Left lung (tissue), 4 donors: ENCODE measurements at regions not wholly inside any gene's neighbourhood (a gene's known extent, or its start where the extent isn't known, plus 50 kb on each side); places are given as distances from the start of the nearest gene placed in this dataset.
"Not testable (repeated sequence)": the region's sequence is repeated elsewhere in the genome, so short reads cannot be mapped to it uniquely, and the experiment has no call there.

Experiments
- ATAC-seq: fragments of 200-7000 bp; cut with Tn5 transposase; one replicate; pipeline ENCODE4 v1.9.1; 2020; ENCODE audit warnings: moderate library complexity
- DNase-seq, 4 donors: peaks; one replicate each; pipeline ENCODE4 v3.0.0-alpha.2; 2013 to 2020
- H3K27ac ChIP-seq, 2 donors: fragments of 200-600 bp; sonication (generic) in 1 of 2; one replicate each; pipeline versions ENCODE4 v1.5.0 to v1.8.0; 2020 to 2021
- H3K27me3 ChIP-seq, 2 donors: fragments of 200-600 bp; sonication (generic) in 1 of 2; one replicate each; pipeline versions ENCODE4 v1.5.0 to v1.8.0; 2020 to 2021
- H3K36me3 ChIP-seq, 2 donors: fragments of 200-600 bp; sonication (generic) in 1 of 2; one replicate each; pipeline versions ENCODE4 v1.5.0 to v1.8.0; 2020 to 2021
- H3K4me1 ChIP-seq, 2 donors: fragments of 200-600 bp; one replicate each; pipeline ENCODE4 v1.8.0; 2021
- H3K4me3 ChIP-seq, 2 donors: fragments of 200-600 bp; sonication (generic) in 1 of 2; one replicate each; pipeline versions ENCODE4 v1.5.0 to v1.8.0; 2020 to 2021; ENCODE audit warnings: mild to moderate bottlenecking in 1 of 2
- H3K9me3 ChIP-seq, 2 donors: fragments of 200-600 bp; sonication (generic) in 1 of 2; one replicate each; pipeline versions ENCODE4 v1.5.0 to v1.8.0; 2020 to 2021
- intact Hi-C, 2 donors: fragments of 100-400 bp; cut with DNase I; formaldehyde crosslinking; loops; one replicate each; pipeline versions ENCODE4 v1.11.2 to v1.14.2; 2022
- TF ChIP-seq, protein P1 (sequence below), 2 donors: fragments of 200-600 bp; sonication (generic) in 1 of 2; IDR thresholded peaks; one replicate each; pipeline versions ENCODE4 v1.5.0 to v1.8.0; 2021; ENCODE audit warnings: antibody characterized with exemption in 2 of 2
- donor health status: DM: no; HTN: yes; CAD: no.
- donor health status: DM: no; HTN: no; CAD: no.

DNA sequence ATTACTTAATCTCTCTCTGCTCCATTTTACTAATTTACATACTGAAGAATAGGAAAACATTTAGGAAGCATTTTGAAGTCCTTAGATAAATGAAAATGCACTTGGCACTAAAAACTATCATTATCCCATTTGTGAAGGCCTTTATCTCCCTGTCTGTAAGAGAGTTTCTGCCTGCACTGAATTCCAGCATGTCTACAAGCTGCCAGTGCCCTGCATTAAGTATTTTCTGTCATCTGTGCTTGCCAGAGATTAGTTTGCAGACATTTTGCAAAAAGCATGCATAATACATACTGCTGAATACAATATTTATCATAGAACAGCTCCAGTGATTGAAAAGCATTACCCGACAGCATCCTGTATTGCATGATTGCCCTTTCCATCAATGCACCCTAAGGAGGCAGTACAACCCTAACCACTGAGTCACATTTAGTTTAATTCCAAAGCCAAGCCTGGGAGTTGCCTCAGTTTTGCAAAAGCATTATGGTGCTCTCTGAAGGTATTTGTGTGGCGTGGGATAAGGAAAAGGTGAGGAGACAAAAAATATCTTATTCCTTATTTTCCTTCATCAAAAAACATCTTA lies 280.2 kb upstream of the TOM1L1 start:
- peaks cover 0 to 10% of the 10 kb centered on the region in 2 donors for H3K9me3 ChIP-seq
- H3K27ac ChIP-seq: no peak overlapping the region
- TF ChIP-seq, protein P1, sequence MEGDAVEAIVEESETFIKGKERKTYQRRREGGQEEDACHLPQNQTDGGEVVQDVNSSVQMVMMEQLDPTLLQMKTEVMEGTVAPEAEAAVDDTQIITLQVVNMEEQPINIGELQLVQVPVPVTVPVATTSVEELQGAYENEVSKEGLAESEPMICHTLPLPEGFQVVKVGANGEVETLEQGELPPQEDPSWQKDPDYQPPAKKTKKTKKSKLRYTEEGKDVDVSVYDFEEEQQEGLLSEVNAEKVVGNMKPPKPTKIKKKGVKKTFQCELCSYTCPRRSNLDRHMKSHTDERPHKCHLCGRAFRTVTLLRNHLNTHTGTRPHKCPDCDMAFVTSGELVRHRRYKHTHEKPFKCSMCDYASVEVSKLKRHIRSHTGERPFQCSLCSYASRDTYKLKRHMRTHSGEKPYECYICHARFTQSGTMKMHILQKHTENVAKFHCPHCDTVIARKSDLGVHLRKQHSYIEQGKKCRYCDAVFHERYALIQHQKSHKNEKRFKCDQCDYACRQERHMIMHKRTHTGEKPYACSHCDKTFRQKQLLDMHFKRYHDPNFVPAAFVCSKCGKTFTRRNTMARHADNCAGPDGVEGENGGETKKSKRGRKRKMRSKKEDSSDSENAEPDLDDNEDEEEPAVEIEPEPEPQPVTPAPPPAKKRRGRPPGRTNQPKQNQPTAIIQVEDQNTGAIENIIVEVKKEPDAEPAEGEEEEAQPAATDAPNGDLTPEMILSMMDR (IDR thresholded peaks at IDR 0.05): no peak
- H3K4me3 ChIP-seq: no peak overlapping the region
- H3K27me3 ChIP-seq: no peaks in the 10 kb centered on the region
- no peak for ATAC-seq
- intact Hi-C loops: no loop called here
- no peaks in the 10 kb centered on the region for H3K36me3 ChIP-seq
- no peak for DNase-seq
- H3K4me1 ChIP-seq: no peaks in the 10 kb centered on the region

DNA sequence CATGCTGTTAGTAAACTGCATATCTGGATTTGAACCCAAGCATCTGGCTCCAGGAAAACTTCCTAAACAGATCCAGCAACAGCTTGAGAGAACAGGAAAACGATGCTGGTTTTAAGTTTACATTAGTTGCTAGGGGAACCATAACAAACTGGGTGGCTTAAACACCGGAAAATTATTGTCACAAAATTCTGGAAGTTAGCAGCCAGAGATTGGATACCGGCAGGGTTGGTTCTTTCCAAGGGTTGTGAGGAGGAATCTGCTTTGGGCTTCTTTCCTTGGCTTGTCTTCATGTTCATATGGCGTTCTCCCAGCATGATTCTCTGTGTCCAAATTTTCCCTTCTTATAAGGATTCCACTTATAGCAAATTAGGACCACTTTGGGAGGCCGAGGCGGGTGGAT lies 276.9 kb upstream of the TOM1L1 start:
- H3K36me3 ChIP-seq: no peaks in the 10 kb centered on the region
- intact Hi-C loops: no loop called here
- no peaks in the 10 kb centered on the region for H3K4me1 ChIP-seq
- peak in 1 of 4 donors; percentile 16 for DNase-seq
- no peak overlapping the region for H3K27ac ChIP-seq
- TF ChIP-seq, protein P1 (IDR thresholded peaks at IDR 0.05): no peak
- no peaks in the 10 kb centered on the region for H3K27me3 ChIP-seq
- no peak for ATAC-seq
- H3K4me3 ChIP-seq: no peak overlapping the region
- H3K9me3 ChIP-seq: no peaks in the 10 kb centered on the region

DNA sequence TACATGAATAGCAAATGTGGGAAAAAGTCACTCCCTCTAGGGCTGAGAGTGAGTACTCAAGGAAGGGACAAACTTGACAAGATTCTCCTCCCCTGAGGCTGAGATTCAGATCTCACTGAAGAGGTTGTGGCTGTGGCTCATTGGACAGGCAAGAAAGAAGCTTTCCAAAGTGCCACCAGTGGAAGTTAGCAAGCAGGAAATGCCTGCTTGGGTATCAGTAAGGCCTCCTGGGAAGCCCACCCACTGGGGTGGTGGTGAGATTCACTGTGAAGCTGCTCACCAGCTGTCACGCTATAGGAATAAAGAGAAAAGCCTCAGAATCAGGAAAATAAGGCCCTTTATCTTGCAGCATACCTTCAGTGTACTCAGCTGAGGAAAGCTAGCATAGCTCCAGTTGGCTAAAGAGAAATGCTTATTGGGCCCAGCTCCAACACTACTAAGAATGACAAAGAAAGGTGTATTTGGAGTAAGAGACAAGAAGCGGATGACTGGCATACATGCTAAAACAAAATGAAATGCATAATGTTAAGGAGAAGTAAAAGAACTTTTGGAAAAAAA lies 274.4 kb upstream of the TOM1L1 start:
- H3K27me3 ChIP-seq: no peaks in the 10 kb centered on the region
- H3K9me3 ChIP-seq: no peaks in the 10 kb centered on the region
- DNase-seq (no peak), ATAC-seq (no peak)
- H3K27ac ChIP-seq: no peak overlapping the region
- no peak overlapping the region for H3K4me3 ChIP-seq
- intact Hi-C loops: no loop called here
- TF ChIP-seq, protein P1 (IDR thresholded peaks at IDR 0.05): no peak
- no peaks in the 10 kb centered on the region for H3K36me3 ChIP-seq
- H3K4me1 ChIP-seq: no peaks in the 10 kb centered on the region

DNA sequence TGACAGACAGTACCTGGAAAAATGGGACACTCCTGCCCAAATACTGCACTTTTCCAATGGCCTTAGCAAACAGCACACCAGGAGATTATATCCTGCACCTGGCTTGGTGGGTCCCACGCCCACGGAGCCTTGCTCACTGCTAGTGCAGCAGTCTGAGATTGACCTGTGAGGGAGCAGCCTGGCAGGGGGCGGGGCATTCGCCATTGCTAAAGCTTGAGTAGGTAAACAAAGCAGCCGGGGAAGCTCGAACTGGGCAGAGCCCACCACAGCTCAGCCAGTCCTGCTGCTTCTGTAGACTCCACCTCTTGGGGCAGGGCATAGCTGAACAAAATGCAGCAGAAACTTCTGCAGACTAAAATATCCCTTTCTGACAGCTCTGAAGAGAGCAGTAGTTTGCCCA lies 261.2 kb upstream of the TOM1L1 start:
- H3K9me3 ChIP-seq: peaks cover 0 to 28% of the 10 kb centered on the region in 2 donors
- ATAC-seq, intact Hi-C loops, H3K27me3 ChIP-seq, DNase-seq, H3K4me1 ChIP-seq, H3K4me3 ChIP-seq, H3K36me3 ChIP-seq, H3K27ac ChIP-seq: not testable (repeated sequence)

DNA sequence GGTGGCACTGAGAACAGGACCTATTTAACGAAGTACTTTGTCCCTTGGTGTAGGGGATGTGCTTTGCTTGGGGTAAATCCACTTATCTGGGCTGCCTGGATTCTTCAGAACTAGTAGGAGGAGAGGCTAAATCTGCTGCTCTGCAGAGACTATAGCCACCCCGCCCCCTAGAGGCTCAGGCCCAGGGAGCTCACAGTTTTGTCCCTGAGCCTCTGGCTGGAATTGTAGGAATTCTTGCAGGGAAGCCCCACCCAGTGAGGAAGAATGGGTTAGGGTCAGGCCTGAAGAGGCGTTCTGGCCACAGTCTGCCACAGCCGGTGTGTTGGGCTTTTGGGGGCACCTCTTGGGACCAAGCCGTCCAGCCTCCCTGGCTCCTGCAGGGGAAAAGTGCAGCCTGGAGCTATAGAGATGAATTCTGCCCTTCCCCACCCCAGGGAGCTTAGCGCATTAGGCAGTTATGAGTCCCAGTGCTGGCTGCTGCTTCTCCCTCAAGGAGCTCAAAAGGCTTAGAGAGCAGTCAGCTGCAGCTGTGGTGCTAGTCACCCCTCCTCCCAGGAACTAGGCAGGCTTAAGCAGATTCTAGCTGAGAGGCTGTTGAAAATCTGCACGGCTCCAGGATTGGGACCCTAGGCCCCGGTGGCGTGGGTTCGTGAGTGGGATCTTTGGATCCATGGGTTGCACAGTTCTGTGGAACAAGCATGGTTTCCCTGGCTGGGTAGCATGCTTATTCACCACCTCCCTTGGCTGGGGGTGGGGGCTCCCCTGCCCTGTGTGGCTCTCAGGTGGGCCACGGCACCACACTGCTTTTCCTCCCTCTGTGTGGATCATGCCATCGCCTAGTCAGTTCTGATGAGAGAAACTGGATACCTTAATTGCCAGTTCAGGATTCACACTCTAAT lies 237.4 kb upstream of the TOM1L1 start:
- DNase-seq: peak in 1 of 4 donors; percentile 24
- Histone ChIP-seq H3K4me1 (no peaks in the 10 kb centered on the region), H3K27me3 (no peaks in the 10 kb centered on the region), H3K9me3 (peaks cover 0 to 9% of the 10 kb centered on the region in 2 donors), H3K36me3 (no peaks in the 10 kb centered on the region), H3K27ac (no peak overlapping the region), H3K4me3 (no peak overlapping the region)
- intact Hi-C loops: no loop called here
- TF ChIP-seq, protein P1 (IDR thresholded peaks at IDR 0.05): no peak
- no peak for ATAC-seq
